ENCODE measurements at regions not wholly inside any gene's neighbourhood (a gene's known extent, or its start where the extent isn't known, plus 50 kb on each side); places are given as distances from the start of the nearest gene placed in this dataset.

DNA sequence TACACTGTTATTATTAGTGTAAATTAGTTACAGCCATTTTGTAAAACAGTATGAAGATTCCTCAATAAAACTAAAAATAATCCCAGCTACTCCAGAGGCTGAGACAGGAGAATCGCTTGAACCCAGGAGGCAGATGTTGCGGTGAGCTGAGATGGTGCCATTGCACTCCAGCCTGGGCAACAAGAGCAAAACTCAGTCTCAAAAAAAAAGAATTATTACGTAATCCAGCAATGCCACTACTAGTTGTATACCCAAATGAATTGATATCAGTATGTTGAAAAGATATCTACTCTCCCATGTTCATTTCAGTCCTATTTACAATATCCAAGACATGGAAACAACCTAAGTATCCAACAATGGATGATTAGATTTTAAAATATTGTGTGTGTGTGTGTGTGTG lies 313.6 kb downstream of the EPHA4 start:
- no peaks in the 10 kb centered on the region for H3K36me3 ChIP-seq
- no peak overlapping the region for H3K27ac ChIP-seq
- DNase-seq (no peak), ATAC-seq (no peak)
- H3K27me3 ChIP-seq: no peaks in the 10 kb centered on the region
- H3K9me3 ChIP-seq: no peaks in the 10 kb centered on the region
- H3K4me3 ChIP-seq: no peak overlapping the region
- TF ChIP-seq, protein P1, sequence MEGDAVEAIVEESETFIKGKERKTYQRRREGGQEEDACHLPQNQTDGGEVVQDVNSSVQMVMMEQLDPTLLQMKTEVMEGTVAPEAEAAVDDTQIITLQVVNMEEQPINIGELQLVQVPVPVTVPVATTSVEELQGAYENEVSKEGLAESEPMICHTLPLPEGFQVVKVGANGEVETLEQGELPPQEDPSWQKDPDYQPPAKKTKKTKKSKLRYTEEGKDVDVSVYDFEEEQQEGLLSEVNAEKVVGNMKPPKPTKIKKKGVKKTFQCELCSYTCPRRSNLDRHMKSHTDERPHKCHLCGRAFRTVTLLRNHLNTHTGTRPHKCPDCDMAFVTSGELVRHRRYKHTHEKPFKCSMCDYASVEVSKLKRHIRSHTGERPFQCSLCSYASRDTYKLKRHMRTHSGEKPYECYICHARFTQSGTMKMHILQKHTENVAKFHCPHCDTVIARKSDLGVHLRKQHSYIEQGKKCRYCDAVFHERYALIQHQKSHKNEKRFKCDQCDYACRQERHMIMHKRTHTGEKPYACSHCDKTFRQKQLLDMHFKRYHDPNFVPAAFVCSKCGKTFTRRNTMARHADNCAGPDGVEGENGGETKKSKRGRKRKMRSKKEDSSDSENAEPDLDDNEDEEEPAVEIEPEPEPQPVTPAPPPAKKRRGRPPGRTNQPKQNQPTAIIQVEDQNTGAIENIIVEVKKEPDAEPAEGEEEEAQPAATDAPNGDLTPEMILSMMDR (IDR thresholded peaks at IDR 0.05): no peak
- intact Hi-C loops (cut with DNase I): no loop called here
- H3K4me1 ChIP-seq: no peaks in the 10 kb centered on the region

DNA sequence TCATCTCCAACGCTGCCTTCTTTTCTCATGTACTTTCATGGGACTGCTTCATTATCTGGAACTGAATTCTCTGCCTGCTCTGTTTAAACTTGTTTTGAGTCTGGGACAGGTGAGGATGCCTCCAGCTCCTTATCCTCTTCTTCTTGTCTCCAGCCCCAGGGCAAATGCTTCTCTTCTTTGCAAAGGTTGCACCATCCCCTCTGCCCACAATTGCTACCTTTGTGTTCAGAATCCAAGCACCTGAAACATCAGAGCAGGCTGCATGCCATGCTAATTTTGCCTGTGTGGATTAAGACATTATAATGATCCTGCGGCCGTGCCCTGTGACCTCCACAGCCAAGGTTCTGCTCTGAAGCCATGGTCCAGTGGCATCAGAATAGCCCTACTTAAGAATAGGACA lies 309.5 kb downstream of the EPHA4 start:
- Histone ChIP-seq H3K27me3 (no peaks in the 10 kb centered on the region), H3K27ac (no peak overlapping the region), H3K4me3 (no peak overlapping the region), H3K36me3 (no peaks in the 10 kb centered on the region), H3K4me1 (no peaks in the 10 kb centered on the region), H3K9me3 (no peaks in the 10 kb centered on the region)
- DNase-seq: no peak
- intact Hi-C loops (cut with DNase I): no loop called here
- TF ChIP-seq, protein P1 (IDR thresholded peaks at IDR 0.05): no peak
- no peak for ATAC-seq

DNA sequence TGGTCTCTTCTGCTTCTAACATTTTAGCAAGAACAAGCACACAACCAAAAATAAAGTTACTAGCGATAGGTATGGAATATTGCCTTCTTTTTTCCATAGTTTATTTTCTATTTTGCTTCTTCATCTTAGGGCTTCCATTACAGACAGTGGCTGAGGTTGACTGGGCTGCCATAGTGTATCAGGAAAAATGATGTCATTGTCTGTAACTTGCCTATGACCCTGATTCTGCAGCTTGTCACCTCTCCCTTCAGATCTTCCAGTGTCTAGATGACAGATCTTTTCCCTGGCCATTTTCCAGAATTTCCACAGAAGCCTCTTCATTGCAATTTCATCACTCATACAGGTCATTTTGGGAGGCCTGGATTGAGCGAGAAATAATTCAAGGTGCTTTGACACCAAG lies 308.5 kb downstream of the EPHA4 start:
- Histone ChIP-seq H3K4me1 (no peaks in the 10 kb centered on the region), H3K4me3 (no peak overlapping the region), H3K9me3 (no peaks in the 10 kb centered on the region), H3K27ac (no peak overlapping the region), H3K36me3 (no peaks in the 10 kb centered on the region), H3K27me3 (no peaks in the 10 kb centered on the region)
- TF ChIP-seq, protein P1 (IDR thresholded peaks at IDR 0.05): no peak
- intact Hi-C loops (cut with DNase I): no loop called here
- DNase-seq (no peak), ATAC-seq (no peak)

DNA sequence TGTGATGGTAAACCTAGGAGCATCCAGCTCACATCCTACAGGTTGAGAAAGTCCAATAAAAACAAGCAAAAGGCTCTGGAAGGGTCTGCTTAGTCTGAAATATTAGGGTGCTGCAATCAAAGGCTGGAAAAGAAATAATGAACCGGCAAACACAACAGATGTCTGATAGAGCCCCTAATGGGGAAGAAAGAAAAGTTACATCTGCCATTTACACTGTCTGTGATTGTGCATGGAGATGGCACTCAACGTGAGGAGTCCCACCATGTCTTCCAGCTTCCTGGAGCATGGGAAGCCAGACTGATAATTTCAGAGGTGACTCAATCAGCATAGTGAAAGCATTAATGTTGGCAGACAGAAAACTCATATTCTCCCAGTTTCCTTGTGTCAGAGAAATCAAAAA lies 307.8 kb downstream of the EPHA4 start:
- intact Hi-C loops (cut with DNase I): no loop called here
- no peak overlapping the region for H3K27ac ChIP-seq
- no peaks in the 10 kb centered on the region for H3K27me3 ChIP-seq
- no peak overlapping the region for H3K4me3 ChIP-seq
- TF ChIP-seq, protein P1 (IDR thresholded peaks at IDR 0.05): no peak
- no peaks in the 10 kb centered on the region for H3K4me1 ChIP-seq
- DNase-seq: no peak
- no peaks in the 10 kb centered on the region for H3K9me3 ChIP-seq
- no peaks in the 10 kb centered on the region for H3K36me3 ChIP-seq
- no peak for ATAC-seq

DNA sequence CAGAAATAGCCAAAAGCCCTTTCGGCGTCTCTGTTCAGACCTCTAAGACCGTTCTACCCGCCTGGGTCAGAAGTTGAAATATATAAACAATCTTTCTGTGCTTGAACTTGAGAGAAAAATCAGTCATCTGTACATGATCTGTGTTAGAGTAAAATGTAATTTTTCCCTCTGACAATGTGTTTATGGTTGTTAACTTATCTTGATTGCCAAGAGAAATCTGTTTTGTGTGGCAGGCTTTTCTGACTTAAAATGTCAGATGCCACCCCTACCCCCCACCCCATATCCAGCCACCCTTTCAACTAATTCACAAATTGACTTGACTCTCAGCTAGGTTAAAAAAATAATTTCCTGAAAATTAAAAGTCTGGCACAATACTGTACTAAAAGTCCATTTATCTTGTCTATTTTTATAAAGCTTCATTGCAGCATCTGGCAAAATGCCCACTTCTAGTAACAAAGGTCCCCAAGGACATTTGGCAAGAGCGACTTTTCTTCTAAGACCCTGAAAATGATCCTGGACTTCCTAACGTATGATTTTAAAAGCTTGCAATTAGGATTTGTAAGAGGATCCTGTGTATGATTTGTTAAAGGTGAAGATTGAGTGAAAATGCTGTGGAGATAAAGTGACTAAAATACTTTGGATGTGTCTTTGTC lies 304.2 kb downstream of the EPHA4 start:
- H3K36me3 ChIP-seq: no peaks in the 10 kb centered on the region
- H3K9me3 ChIP-seq: peaks cover 0 to 1% of the 10 kb centered on the region in 2 donors
- no peak overlapping the region for H3K27ac ChIP-seq
- TF ChIP-seq, protein P1 (IDR thresholded peaks at IDR 0.05): no peak
- DNase-seq (peak in 1 of 4 donors; percentile 11), ATAC-seq (no peak)
- H3K4me1 ChIP-seq: no peaks in the 10 kb centered on the region
- H3K4me3 ChIP-seq: no peak overlapping the region
- H3K27me3 ChIP-seq: no peaks in the 10 kb centered on the region
- intact Hi-C loops (cut with DNase I): no loop called here
